ENCODE measurements at regions not wholly inside any gene's neighbourhood (a gene's known extent, or its start where the extent isn't known, plus 50 kb on each side); places are given as distances from the start of the nearest gene placed in this dataset.

DNA sequence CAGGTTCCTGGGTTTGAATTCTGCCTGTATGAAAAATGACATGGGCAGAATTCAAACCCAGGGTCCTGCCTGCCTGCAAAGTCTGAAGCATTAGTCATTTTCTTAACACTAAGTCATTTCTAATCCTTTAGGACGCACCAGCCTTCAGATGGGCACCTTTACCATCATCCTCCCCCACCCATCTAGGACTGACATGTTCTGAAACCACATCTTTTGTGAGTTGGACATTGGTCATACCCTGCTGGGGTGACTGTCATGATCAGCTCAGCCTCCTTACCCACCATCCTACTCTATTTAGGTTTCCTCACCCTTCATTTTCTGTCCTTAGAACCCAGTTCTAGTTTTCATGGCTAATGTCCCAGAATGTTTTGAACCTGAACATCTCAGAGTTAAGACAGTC is 104.9 kb downstream of the TRIB2 start:
- TF ChIP-seq EZH2 (IDR thresholded peaks at IDR 0.05; ENCODE audit: insufficient read depth, poor library complexity, severe bottlenecking) (no peak), EZH2phosphoT487 (IDR thresholded peaks at IDR 0.05; ENCODE audit: insufficient read depth, low read depth) (no peak)

Measured in GM23248 (cell line).